Naive thymus-derived CD4-positive, alpha-beta T cell (primary cell): ENCODE measurements at regions not wholly inside any gene's neighbourhood (a gene's known extent, or its start where the extent isn't known, plus 50 kb on each side); places are given as distances from the start of the nearest gene placed in this dataset.

Experiments used
- ATAC-seq: fragments of 150-1000 bp; cut with Tn5 transposase; 2 replicates; pipeline ENCODE4 v1.10.0; 2021; ENCODE audit warnings: mild to moderate bottlenecking, moderate library complexity
- CTCF ChIA-PET: fragments of 350-600 bp; sonication (Branson Sonifier 250); formaldehyde crosslinking; loops from one replicate; lab custom pipeline; 2021; ENCODE audit warnings: antibody characterized with exemption; lab: Charles Lee
- POLR2A ChIA-PET: fragments of 350-600 bp; sonication (Branson Sonifier 250); formaldehyde crosslinking; loops from one replicate; lab custom pipeline; 2021; ENCODE audit warnings: antibody characterized with exemption, inconsistent platforms; lab: Charles Lee
- DNase-seq, 9 donors: peaks; one replicate each; pipeline versions ENCODE4 v3.0.0 to v3.0.0-alpha.2; 2020 to 2022; ENCODE audit warnings: mixed read lengths in 1 of 9
- H3K27ac ChIP-seq: one replicate; pipeline ENCODE4 v1.7.0; 2013; ENCODE audit warnings: mild to moderate bottlenecking, low read depth, low read length, moderate library complexity
- H3K27me3 ChIP-seq, 2 donors: one replicate each; pipeline ENCODE4 v1.7.0; 2013; ENCODE audit warnings: low read length in 2 of 2, mild to moderate bottlenecking in 2 of 2, moderate library complexity in 2 of 2; ENCODE audit not compliant: control insufficient read depth in 2 of 2, insufficient read depth in 2 of 2
- H3K36me3 ChIP-seq, 3 experiments: 1 replicate in 2 of 3; 2 replicates in 1 of 3; pipeline ENCODE4 v1.7.0; 2013; ENCODE audit warnings: low read length in 3 of 3, mild to moderate bottlenecking in 3 of 3, moderate library complexity in 1 of 3; ENCODE audit not compliant: insufficient read depth in 3 of 3, control insufficient read depth in 2 of 3
- H3K4me1 ChIP-seq, 2 donors: one replicate each; pipeline ENCODE4 v1.7.0; 2013; ENCODE audit warnings: low read length in 2 of 2, mild to moderate bottlenecking in 2 of 2, moderate library complexity in 1 of 2; ENCODE audit not compliant: control insufficient read depth in 2 of 2, insufficient read depth in 2 of 2
- H3K4me3 ChIP-seq: 2 replicates; pipeline ENCODE4 v1.7.0; 2013; ENCODE audit warnings: mild to moderate bottlenecking, low read length
- H3K9me3 ChIP-seq, 3 experiments: 1 replicate in 2 of 3; 2 replicates in 1 of 3; pipeline ENCODE4 v1.7.0; 2013; ENCODE audit warnings: low read length in 3 of 3; ENCODE audit not compliant: control insufficient read depth in 2 of 3
- H3K27ac Mint-ChIP-seq, 9 donors: one replicate each; pipeline ENCODE4 v1.8.0; 2020 to 2022; ENCODE audit warnings: mixed read lengths in 9 of 9, mild to moderate bottlenecking in 8 of 9, moderate library complexity in 5 of 9, inconsistent platforms in 2 of 9
- H3K27me3 Mint-ChIP-seq, 5 donors: one replicate each; pipeline ENCODE4 v1.8.0; 2021 to 2022; ENCODE audit warnings: mixed read lengths in 5 of 5, mild to moderate bottlenecking in 1 of 5
- H3K36me3 Mint-ChIP-seq, 5 donors: one replicate each; pipeline ENCODE4 v1.8.0; 2020 to 2022; ENCODE audit warnings: mixed read lengths in 5 of 5, mild to moderate bottlenecking in 3 of 5, inconsistent platforms in 1 of 5
- H3K4me1 Mint-ChIP-seq, 7 donors: one replicate each; pipeline ENCODE4 v1.8.0; 2020 to 2022; ENCODE audit warnings: mixed read lengths in 7 of 7, mild to moderate bottlenecking in 3 of 7, inconsistent platforms in 1 of 7
- H3K4me3 Mint-ChIP-seq, 10 donors: one replicate each; pipeline ENCODE4 v1.8.0; 2020 to 2022; ENCODE audit warnings: mild to moderate bottlenecking in 10 of 10, mixed read lengths in 10 of 10, moderate library complexity in 6 of 10, inconsistent platforms in 2 of 10
- H3K9me3 Mint-ChIP-seq, 11 donors: one replicate each; pipeline ENCODE4 v1.8.0; 2020 to 2022; ENCODE audit warnings: mixed read lengths in 11 of 11, mild to moderate bottlenecking in 4 of 11, inconsistent platforms in 1 of 11, moderate library complexity in 1 of 11
- intact Hi-C, 2 donors: fragments of 100-400 bp; cut with micrococcal nuclease; formaldehyde crosslinking; loops; one replicate each; pipeline ENCODE4 v1.15.1; 2023

DNA sequence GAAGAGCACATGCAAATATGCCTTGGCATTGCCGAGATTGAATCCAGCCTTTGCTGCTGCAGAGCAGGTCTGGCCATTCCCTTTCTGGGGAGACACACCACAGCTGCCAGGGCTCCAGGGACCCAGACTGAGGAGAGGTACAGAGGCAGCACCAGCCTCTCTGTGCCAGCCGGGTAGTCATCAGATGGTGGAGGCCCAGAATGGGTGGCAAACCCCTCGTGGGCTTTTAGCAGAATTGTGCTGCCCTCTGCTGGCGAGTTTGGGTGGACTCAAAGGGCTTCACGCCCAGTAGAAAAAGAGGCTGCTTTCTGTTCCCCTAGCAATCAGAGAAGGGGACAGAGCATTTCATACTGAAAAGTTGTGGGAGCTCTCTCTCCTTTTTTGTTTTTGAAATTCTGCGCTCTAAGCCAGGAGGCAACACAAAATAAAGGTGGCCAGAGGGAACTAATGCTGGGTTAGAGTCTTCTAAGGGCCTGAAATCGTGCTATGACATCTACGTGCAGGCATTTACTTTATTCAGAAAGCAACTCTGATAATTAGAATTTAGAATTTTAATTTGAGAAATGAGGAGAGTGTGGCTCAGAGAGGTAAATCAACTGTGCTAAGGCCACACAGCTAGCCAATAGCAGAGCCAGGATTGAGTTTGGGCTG is 158.8 kb upstream of the NAV2 start:
- H3K27me3 ChIP-seq: no peaks in the 10 kb centered on the region
- peak; percentile 12 to 68 (median 38) for DNase-seq
- Mint-ChIP-seq H3K36me3 (no peaks in the 10 kb centered on the region), H3K4me1 (peaks cover 0 to 4% (median 0%) of the 10 kb centered on the region in 7 donors), H3K27me3 (peaks cover 6 to 17% (median 9%) of the 10 kb centered on the region in 5 donors), H3K4me3 (no peak overlapping the region), H3K27ac (no peak overlapping the region), H3K9me3 (no peaks in the 10 kb centered on the region)
- H3K36me3 ChIP-seq: no peaks in the 10 kb centered on the region
- intact Hi-C loops: loop anchor here (1.0 to 10.0 kb wide), 4 partner anchors 243 to 1439 kb away; no protein-coding TSS in a partner anchor
- H3K9me3 ChIP-seq: no peaks in the 10 kb centered on the region
- no peaks in the 10 kb centered on the region for H3K4me1 ChIP-seq
- no peak overlapping the region for H3K4me3 ChIP-seq
- ATAC-seq: peak; percentile 65
- CTCF ChIA-PET: interaction anchor here (0.7 to 2.0 kb wide), 4 partner anchors 8 to 294 kb away, joined by 3 to 6 read pairs (median 3); no protein-coding TSS in a partner anchor
- H3K27ac ChIP-seq: no peak overlapping the region
- POLR2A ChIA-PET: no interaction called here

DNA sequence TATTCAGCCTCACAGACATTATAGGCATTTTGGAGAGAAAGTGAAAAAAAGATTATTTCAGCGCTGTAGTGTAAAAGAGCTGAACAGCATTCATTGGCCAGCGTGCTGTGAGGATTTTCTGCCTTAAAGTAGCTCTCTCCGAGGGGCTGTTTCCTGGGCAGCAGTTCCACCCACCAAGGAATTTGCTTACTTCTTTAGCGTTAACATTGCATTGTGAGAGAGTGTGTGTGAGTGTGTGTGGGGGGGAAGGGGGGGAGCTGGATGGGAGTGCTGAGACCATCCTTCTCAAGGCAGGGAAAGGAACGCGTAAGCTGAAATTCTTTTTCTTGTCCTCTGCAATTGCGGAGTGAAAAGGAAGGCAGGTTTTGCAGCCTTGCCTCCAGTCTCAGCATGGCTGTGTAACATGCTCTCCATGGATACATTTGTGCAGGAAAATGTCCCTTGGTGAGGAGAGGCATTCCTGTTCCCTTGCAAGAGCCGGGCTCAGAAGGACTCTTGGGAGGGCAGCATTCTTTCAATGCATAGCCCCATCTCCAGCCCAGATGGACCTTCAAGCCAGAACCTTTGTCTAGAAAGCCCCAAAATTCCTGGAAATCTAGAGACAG is 159.9 kb upstream of the NAV2 start:
- Mint-ChIP-seq H3K27me3 (peaks cover 5 to 17% (median 8%) of the 10 kb centered on the region in 5 donors), H3K36me3 (no peaks in the 10 kb centered on the region), H3K27ac (no peak overlapping the region), H3K4me1 (peaks cover 0 to 3% (median 0%) of the 10 kb centered on the region in 7 donors), H3K4me3 (no peak overlapping the region), H3K9me3 (no peaks in the 10 kb centered on the region)
- CTCF ChIA-PET: interaction anchor here (0.6 to 1.0 kb wide), 3 partner anchors 7 to 947 kb away, joined by 3 read pairs; no protein-coding TSS in a partner anchor
- Histone ChIP-seq H3K27ac (no peak overlapping the region), H3K4me3 (no peak overlapping the region), H3K36me3 (no peaks in the 10 kb centered on the region), H3K9me3 (no peaks in the 10 kb centered on the region), H3K27me3 (no peaks in the 10 kb centered on the region), H3K4me1 (no peaks in the 10 kb centered on the region)
- intact Hi-C loops: loop anchor here (1.0 to 10.0 kb wide), 4 partner anchors 241 to 1438 kb away; no protein-coding TSS in a partner anchor
- ATAC-seq (no peak), DNase-seq (no peak)
- POLR2A ChIA-PET: no interaction called here

DNA sequence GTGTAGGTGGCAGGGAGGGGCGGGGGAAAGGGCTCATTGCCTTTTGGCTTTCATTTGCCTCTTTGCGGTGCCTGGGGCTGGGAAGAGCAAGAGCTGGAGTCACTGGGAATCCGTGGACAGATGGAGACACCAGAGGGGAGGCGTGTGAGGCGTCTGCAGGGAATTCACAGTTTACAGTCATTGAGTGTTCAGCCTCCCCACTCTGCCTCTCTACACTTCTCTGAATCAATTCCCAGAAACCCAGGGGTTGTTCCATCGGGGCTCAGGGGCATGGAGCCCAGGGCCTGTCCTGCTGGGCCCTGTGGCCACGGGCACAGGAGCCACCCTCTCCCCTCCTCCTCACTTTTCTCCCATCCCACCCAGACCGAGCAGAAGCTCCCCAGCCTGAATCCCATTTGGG is 160.5 kb upstream of the NAV2 start:
- H3K4me1 Mint-ChIP-seq: no peaks in the 10 kb centered on the region
- no peak for ATAC-seq
- ChIA-PET CTCF (no interaction called here), POLR2A (no interaction called here)
- H3K27me3 Mint-ChIP-seq: peaks cover 3 to 18% (median 9%) of the 10 kb centered on the region in 5 donors
- intact Hi-C loops: loop anchor here (5.0 to 10.0 kb wide), 2 partner anchors 295 to 1437 kb away; no protein-coding TSS in a partner anchor
- no peak for DNase-seq
- no peaks in the 10 kb centered on the region for H3K9me3 ChIP-seq
- H3K4me3 ChIP-seq: no peak overlapping the region
- peaks cover 0 to 2% (median 0%) of the 10 kb centered on the region in 11 donors for H3K9me3 Mint-ChIP-seq
- no peaks in the 10 kb centered on the region for H3K27me3 ChIP-seq
- no peaks in the 10 kb centered on the region for H3K36me3 Mint-ChIP-seq
- H3K27ac ChIP-seq: no peak overlapping the region
- no peak overlapping the region for H3K4me3 Mint-ChIP-seq
- H3K36me3 ChIP-seq: no peaks in the 10 kb centered on the region
- H3K27ac Mint-ChIP-seq: no peak overlapping the region
- H3K4me1 ChIP-seq: no peaks in the 10 kb centered on the region

DNA sequence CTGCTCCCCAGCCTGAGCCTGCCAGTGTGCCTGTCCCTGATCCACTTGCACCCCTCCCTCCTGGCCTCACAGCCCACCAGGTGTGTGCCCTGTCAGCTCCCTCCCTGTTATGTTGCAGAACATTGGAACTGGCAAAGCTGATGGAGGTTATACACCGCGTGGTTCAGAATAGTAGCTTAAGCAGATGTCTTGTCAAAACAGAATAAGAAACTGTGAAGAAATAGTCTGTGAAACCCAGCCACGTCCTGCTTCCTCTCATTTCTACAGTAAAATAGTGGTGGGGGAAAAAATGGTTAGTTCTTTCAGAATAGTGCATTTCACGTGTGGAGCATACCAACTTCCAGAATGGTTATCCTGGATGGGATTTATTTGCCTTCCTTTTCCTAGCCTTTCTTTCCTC is 161.2 kb upstream of the NAV2 start:
- intact Hi-C loops: loop anchor here (5.0 to 10.0 kb wide), 2 partner anchors 294 to 1437 kb away; no protein-coding TSS in a partner anchor
- H3K4me1 Mint-ChIP-seq: no peaks in the 10 kb centered on the region
- no peak overlapping the region for H3K27ac Mint-ChIP-seq
- Histone ChIP-seq H3K4me3 (no peak overlapping the region), H3K27ac (no peak overlapping the region), H3K27me3 (no peaks in the 10 kb centered on the region), H3K36me3 (no peaks in the 10 kb centered on the region), H3K9me3 (no peaks in the 10 kb centered on the region), H3K4me1 (no peaks in the 10 kb centered on the region)
- no peaks in the 10 kb centered on the region for H3K36me3 Mint-ChIP-seq
- peaks cover 0 to 2% (median 0%) of the 10 kb centered on the region in 11 donors for H3K9me3 Mint-ChIP-seq
- no peak overlapping the region for H3K4me3 Mint-ChIP-seq
- DNase-seq (no peak), ATAC-seq (no peak)
- ChIA-PET CTCF (no interaction called here), POLR2A (no interaction called here)
- H3K27me3 Mint-ChIP-seq: peaks cover 3 to 23% (median 10%) of the 10 kb centered on the region in 5 donors

DNA sequence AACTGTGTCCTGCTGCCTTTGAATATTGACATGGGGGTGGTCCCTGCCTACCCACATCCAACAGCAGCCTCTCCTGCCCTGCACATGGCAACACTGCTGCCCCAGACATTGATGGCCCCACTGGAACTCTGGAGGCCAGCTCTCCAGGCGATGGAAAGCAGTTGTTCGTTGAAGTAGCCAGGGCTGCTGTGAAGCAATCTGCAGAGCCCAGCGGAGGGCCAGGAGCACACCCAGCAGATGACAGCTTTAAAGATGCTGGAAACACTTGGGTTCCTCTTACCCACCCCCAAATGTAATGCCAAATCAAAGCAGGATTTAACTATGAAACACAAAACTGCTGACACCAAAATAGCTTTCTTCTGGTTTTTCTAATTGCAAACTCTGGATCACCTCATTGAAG is 165.6 kb upstream of the NAV2 start:
- Mint-ChIP-seq H3K4me1 (no peaks in the 10 kb centered on the region), H3K36me3 (no peaks in the 10 kb centered on the region), H3K27me3 (peaks cover 0 to 39% (median 16%) of the 10 kb centered on the region in 5 donors), H3K4me3 (no peak overlapping the region), H3K27ac (no peak overlapping the region), H3K9me3 (peaks cover 0 to 2% (median 0%) of the 10 kb centered on the region in 11 donors)
- Histone ChIP-seq H3K36me3 (no peaks in the 10 kb centered on the region), H3K27me3 (no peaks in the 10 kb centered on the region), H3K9me3 (no peaks in the 10 kb centered on the region), H3K27ac (no peak overlapping the region), H3K4me1 (no peaks in the 10 kb centered on the region), H3K4me3 (no peak overlapping the region)
- ChIA-PET POLR2A (no interaction called here), CTCF (interaction anchor here (1.2 kb wide), 1 partner anchor 10 kb away, joined by 4 read pairs; no protein-coding TSS in a partner anchor)
- no peak for DNase-seq
- no peak for ATAC-seq
- intact Hi-C loops: no loop called here

DNA sequence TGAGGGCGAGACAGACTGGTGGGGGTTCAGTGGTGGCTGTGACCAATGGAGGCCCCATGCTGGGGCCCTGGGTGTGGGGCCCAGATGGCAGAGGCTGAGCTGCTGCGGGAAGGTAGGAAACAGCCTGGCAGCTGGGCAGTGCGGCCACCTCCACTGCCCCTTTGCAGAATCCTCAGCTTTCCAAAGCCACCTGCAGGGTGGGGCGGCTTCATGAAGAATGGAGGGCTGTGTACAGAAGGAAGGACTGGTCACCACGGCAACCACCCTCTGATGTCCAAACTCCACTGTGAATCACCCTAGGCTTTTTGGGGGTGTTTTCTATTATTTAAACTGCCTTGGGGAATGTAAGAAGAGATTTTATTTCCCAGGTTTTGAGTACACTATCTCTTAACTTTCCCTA is 166.3 kb upstream of the NAV2 start:
- CTCF ChIA-PET: interaction anchor here (1.2 kb wide), 1 partner anchor 11 kb away, joined by 4 read pairs; no protein-coding TSS in a partner anchor

More for the DNA sequence above, 166.3 kb upstream of the NAV2 start:
- Histone ChIP-seq H3K27me3 (no peaks in the 10 kb centered on the region), H3K27ac (no peak overlapping the region), H3K4me3 (no peak overlapping the region), H3K4me1 (no peaks in the 10 kb centered on the region), H3K36me3 (no peaks in the 10 kb centered on the region), H3K9me3 (no peaks in the 10 kb centered on the region)
- POLR2A ChIA-PET: no interaction called here
- intact Hi-C loops: no loop called here
- H3K9me3 Mint-ChIP-seq: peaks cover 0 to 2% (median 0%) of the 10 kb centered on the region in 11 donors
- ATAC-seq: no peak
- no peak overlapping the region for H3K27ac Mint-ChIP-seq
- no peak overlapping the region for H3K4me3 Mint-ChIP-seq
- peaks cover 0 to 35% (median 16%) of the 10 kb centered on the region in 5 donors for H3K27me3 Mint-ChIP-seq
- H3K36me3 Mint-ChIP-seq: no peaks in the 10 kb centered on the region
- DNase-seq: no peak
- H3K4me1 Mint-ChIP-seq: no peaks in the 10 kb centered on the region
